ENCODE measurements at regions not wholly inside any gene's neighbourhood (a gene's known extent, or its start where the extent isn't known, plus 50 kb on each side); places are given as distances from the start of the nearest gene placed in this dataset.

DNA sequence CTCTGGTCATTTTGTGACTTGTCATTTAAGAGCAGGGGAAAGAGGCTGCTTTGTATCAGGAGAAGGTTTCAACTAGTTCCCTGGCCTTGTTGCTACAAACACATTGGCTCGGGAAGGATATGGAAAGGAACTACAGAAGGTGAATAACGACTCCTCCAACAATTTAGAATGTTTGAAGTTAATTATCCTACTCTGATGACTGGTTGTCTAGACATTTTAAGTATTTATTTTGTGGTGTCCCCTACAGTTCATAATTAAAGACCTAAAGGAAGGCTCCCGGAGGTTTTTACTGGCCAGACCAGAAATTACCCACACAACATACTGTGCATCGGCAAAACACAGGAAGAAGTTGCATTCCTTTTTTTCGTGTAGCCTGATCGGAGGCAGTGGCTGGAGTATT is 515.8 kb upstream of the SALL1 start:
- Histone ChIP-seq H3K36me3 (no peaks in the 10 kb centered on the region), H3K4me3 (ENCODE audit: low read depth, low read length) (no peak overlapping the region), H3K9me3 (ENCODE audit: severe bottlenecking) (no peaks in the 10 kb centered on the region), H3K27ac (no peak overlapping the region), H3K27me3 (ENCODE audit: insufficient read depth, low read depth, severe bottlenecking) (no peaks in the 10 kb centered on the region)
- TF ChIP-seq, protein P1, sequence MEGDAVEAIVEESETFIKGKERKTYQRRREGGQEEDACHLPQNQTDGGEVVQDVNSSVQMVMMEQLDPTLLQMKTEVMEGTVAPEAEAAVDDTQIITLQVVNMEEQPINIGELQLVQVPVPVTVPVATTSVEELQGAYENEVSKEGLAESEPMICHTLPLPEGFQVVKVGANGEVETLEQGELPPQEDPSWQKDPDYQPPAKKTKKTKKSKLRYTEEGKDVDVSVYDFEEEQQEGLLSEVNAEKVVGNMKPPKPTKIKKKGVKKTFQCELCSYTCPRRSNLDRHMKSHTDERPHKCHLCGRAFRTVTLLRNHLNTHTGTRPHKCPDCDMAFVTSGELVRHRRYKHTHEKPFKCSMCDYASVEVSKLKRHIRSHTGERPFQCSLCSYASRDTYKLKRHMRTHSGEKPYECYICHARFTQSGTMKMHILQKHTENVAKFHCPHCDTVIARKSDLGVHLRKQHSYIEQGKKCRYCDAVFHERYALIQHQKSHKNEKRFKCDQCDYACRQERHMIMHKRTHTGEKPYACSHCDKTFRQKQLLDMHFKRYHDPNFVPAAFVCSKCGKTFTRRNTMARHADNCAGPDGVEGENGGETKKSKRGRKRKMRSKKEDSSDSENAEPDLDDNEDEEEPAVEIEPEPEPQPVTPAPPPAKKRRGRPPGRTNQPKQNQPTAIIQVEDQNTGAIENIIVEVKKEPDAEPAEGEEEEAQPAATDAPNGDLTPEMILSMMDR (IDR thresholded peaks at IDR 0.05; ENCODE audit: low read depth, low read length), result no peak
- no peak for DNase-seq

GRCh38 chr16:51666074-51666473 is 515.0 kb upstream of the SALL1 start:
- Histone ChIP-seq H3K27me3 (ENCODE audit: insufficient read depth, low read depth, severe bottlenecking) (no peaks in the 10 kb centered on the region), H3K4me3 (ENCODE audit: low read depth, low read length) (no peak overlapping the region), H3K27ac (no peak overlapping the region), H3K36me3 (no peaks in the 10 kb centered on the region), H3K9me3 (ENCODE audit: severe bottlenecking) (no peaks in the 10 kb centered on the region)
- TF ChIP-seq, protein P1 (IDR thresholded peaks at IDR 0.05; ENCODE audit: low read depth, low read length), result no peak
- no peak for DNase-seq

- no peak overlapping the region for H3K4me3 ChIP-seq (ENCODE audit: low read depth, low read length)
- DNase-seq, result no peak
- TF ChIP-seq, protein P1 (IDR thresholded peaks at IDR 0.05; ENCODE audit: low read depth, low read length), result no peak
- no peaks in the 10 kb centered on the region for H3K27me3 ChIP-seq (ENCODE audit: insufficient read depth, low read depth, severe bottlenecking)
- no peaks in the 10 kb centered on the region for H3K36me3 ChIP-seq
- no peak overlapping the region for H3K27ac ChIP-seq
- no peaks in the 10 kb centered on the region for H3K9me3 ChIP-seq (ENCODE audit: severe bottlenecking)
Measured at GRCh38 chr16:51665436-51665998, 514.4 kb upstream of the SALL1 start.

GRCh38 chr16:51658531-51658930 is 507.5 kb upstream of the SALL1 start:
- no peaks in the 10 kb centered on the region for H3K36me3 ChIP-seq

DNA sequence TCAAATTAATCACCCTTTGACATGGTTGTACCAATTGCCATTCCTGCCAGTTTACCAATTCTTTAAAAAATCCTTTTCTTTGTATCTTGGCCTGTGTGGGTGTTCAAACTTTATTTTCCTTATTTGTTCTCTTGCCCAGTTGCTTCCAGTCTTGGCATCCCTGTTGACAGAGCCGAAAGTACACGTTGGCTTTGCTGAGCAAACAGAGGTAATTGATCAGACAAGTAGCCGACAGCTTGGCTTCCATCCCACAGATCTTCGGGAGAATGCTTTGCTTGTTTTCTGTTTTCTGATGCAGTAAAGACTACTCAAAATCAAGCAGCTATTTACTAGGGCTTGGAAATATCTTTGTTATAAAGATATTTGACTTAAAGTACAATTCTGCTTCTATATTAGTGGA is 506.8 kb upstream of the SALL1 start:
- H3K36me3 ChIP-seq, result no peaks in the 10 kb centered on the region
- H3K27me3 ChIP-seq (ENCODE audit: insufficient read depth, low read depth, severe bottlenecking), result no peaks in the 10 kb centered on the region
- no peak for DNase-seq
- H3K9me3 ChIP-seq (ENCODE audit: severe bottlenecking), result no peaks in the 10 kb centered on the region
- TF ChIP-seq, protein P1 (IDR thresholded peaks at IDR 0.05; ENCODE audit: low read depth, low read length), result no peak
- no peak overlapping the region for H3K27ac ChIP-seq
- no peak overlapping the region for H3K4me3 ChIP-seq (ENCODE audit: low read depth, low read length)

More at GRCh38 chr16:51658531-51658930, 507.5 kb upstream of the SALL1 start:
- TF ChIP-seq, protein P1 (IDR thresholded peaks at IDR 0.05; ENCODE audit: low read depth, low read length), result no peak
- no peak for DNase-seq
- Histone ChIP-seq H3K27ac (no peak overlapping the region), H3K27me3 (ENCODE audit: insufficient read depth, low read depth, severe bottlenecking) (no peaks in the 10 kb centered on the region), H3K4me3 (ENCODE audit: low read depth, low read length) (no peak overlapping the region), H3K9me3 (ENCODE audit: severe bottlenecking) (no peaks in the 10 kb centered on the region)

DNA sequence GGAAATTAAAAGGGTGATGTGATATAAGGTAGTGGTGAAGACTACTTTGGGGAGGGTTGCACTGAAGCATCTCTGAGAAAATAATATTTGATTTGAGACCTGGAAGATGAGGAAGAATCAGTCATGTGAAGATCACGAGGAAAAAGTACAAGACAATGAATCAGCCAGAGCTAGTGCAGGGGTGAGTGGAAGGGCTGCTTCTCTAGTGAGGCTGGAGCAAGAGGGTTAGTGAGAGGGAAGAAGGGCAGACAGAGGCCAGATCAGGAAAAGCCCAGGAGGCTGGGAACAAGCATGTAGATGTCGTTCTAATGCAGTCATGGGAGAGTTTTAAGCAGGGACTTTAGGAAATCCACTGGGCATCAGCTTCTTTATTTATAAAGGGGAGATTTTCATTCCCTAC is 504.2 kb upstream of the SALL1 start:
- no peak overlapping the region for H3K27ac ChIP-seq
- no peak for DNase-seq

More for the DNA sequence above, 504.2 kb upstream of the SALL1 start:
- H3K4me3 ChIP-seq (ENCODE audit: low read depth, low read length), result no peak overlapping the region
- no peaks in the 10 kb centered on the region for H3K9me3 ChIP-seq (ENCODE audit: severe bottlenecking)
- no peaks in the 10 kb centered on the region for H3K27me3 ChIP-seq (ENCODE audit: insufficient read depth, low read depth, severe bottlenecking)
- TF ChIP-seq, protein P1 (IDR thresholded peaks at IDR 0.05; ENCODE audit: low read depth, low read length), result no peak
- no peaks in the 10 kb centered on the region for H3K36me3 ChIP-seq
